Neural progenitor cell (in vitro differentiated cells): ENCODE measurements at regions not wholly inside any gene's neighbourhood (a gene's known extent, or its start where the extent isn't known, plus 50 kb on each side); places are given as distances from the start of the nearest gene placed in this dataset.

Source experiments
- CTCF ChIP-seq: fragments of 200-600 bp; sonication (generic); IDR thresholded peaks from 2 replicates; pipeline ENCODE4 v1.5.1; 2017; ENCODE audit warnings: antibody characterized with exemption, mild to moderate bottlenecking
- EZH2 ChIP-seq: fragments of 200-600 bp; sonication (generic); IDR thresholded peaks from 2 replicates; pipeline ENCODE4 v1.6.1; 2017; ENCODE audit warnings: antibody characterized with exemption, mild to moderate bottlenecking, moderate library complexity
- EZH2phosphoT487 ChIP-seq: fragments of 200-600 bp; sonication (generic); IDR thresholded peaks from 2 replicates; pipeline ENCODE4 v1.6.1; 2017; ENCODE audit warnings: antibody characterized with exemption

GRCh38 chr11:107203656-107204055 lies 185.4 kb upstream of the GUCY1A2 start:
- TF ChIP-seq EZH2 (no peak), EZH2phosphoT487 (no peak), CTCF (no peak)
